K562 (cell line): ENCODE measurements at regions not wholly inside any gene's neighbourhood (a gene's known extent, or its start where the extent isn't known, plus 50 kb on each side); places are given as distances from the start of the nearest gene placed in this dataset.

Experiments used
- ATAC-seq: fragments of 200-7000 bp; cut with Tn5 transposase; 3 replicates; pipeline ENCODE4 v1.9.1; 2020; ENCODE audit warnings: moderate library complexity
- BruUV-seq: library from RNA; stranded (reverse); fragments of 400-500 nt; replicated peaks from 2 replicates; lab custom pipeline; 2021; lab: Mats Ljungman, UMichigan
- CTCF ChIA-PET: fragments of 300-600 bp; formaldehyde crosslinking; extraction: SDS; loops from one replicate; lab custom pipeline; 2021; ENCODE audit warnings: low intra/inter-chr PET ratio; lab: Yijun Ruan, JAX
- POLR2A ChIA-PET: fragments of 300-600, 350-650 bp; sonication (Branson Sonifier 250); formaldehyde crosslinking; extraction: SDS; loops from one replicate; lab custom pipeline; 2021; ENCODE audit warnings: antibody characterized with exemption, inconsistent platforms; lab: Yijun Ruan, JAX
- DNase-seq, 4 experiments: peaks; one replicate each; pipeline versions ENCODE4 v3.0.0 to v3.0.0-alpha.2; 2011 to 2018; ENCODE audit warnings: low spot score in 3 of 4, mixed read lengths in 3 of 4; ENCODE audit errors: extremely low read depth in 1 of 4
- FAIRE-seq: peaks from 2 replicates; lab custom pipeline; 2011; peaks lifted over from hg19 to GRCh38; lab: Jason Lieb, UNC
- H2AFZ ChIP-seq: 2 replicates; pipeline ENCODE4 v1.6.0; 2011; ENCODE audit warnings: low read depth, low read length, control low read depth, inconsistent platforms
- H3K27ac ChIP-seq: fragments of 200-600 bp; 3 replicates; pipeline ENCODE4 v1.8.0; 2011; ENCODE audit warnings: low read depth, mild to moderate bottlenecking, control low read depth, inconsistent platforms, low read length, moderate library complexity, mixed read lengths; ENCODE audit errors: extremely low read depth
- H3K27me3 ChIP-seq, 2 experiments: fragments of 300-600 bp in 1 of 2; 2 replicates in 1 of 2; 3 replicates in 1 of 2; pipeline versions ENCODE4 v1.6.0 to v1.8.0; 2011; ENCODE audit warnings: inconsistent platforms in 2 of 2, low read length in 2 of 2, mild to moderate bottlenecking in 1 of 2, mixed read lengths in 1 of 2, moderate library complexity in 1 of 2; ENCODE audit not compliant: control insufficient read depth in 2 of 2, insufficient read depth in 2 of 2
- H3K36me3 ChIP-seq: fragments of 300-600 bp; 3 replicates; pipeline ENCODE4 v1.8.0; 2011; ENCODE audit warnings: mild to moderate bottlenecking, low read length, inconsistent platforms; ENCODE audit not compliant: control insufficient read depth, insufficient read depth
- H3K4me1 ChIP-seq, 2 experiments: fragments of 200-600 bp in 1 of 2; replicated peaks in 1 of 2; 2 replicates in 1 of 2; 3 replicates in 1 of 2; pipeline versions ENCODE4 v1.5.1 to v1.8.0; 2011; ENCODE audit warnings: inconsistent platforms in 2 of 2, low read length in 2 of 2, mild to moderate bottlenecking in 1 of 2, mixed read lengths in 1 of 2, moderate library complexity in 1 of 2; ENCODE audit not compliant: control insufficient read depth in 2 of 2, insufficient read depth in 2 of 2
- H3K4me2 ChIP-seq: 2 replicates; pipeline ENCODE4 v1.6.1; 2011; ENCODE audit warnings: low read length, control low read depth, inconsistent platforms, mixed read lengths; ENCODE audit not compliant: insufficient read depth
- H3K4me3 ChIP-seq: fragments of 200-600 bp; sonication (generic), shearing (Covaris generic); 2 replicates; pipeline ENCODE4 v1.5.1; 2016; ENCODE audit warnings: control low read depth, inconsistent platforms
- H3K79me2 ChIP-seq: fragments of 200-600 bp; 3 replicates; pipeline ENCODE4 v1.8.0; 2011; ENCODE audit warnings: low read length, inconsistent platforms; ENCODE audit not compliant: control insufficient read depth, insufficient read depth
- H3K9ac ChIP-seq, 2 experiments: 2 replicates each; pipeline versions ENCODE4 v1.6.0 to v1.6.1; 2011; ENCODE audit warnings: low read depth in 2 of 2, low read length in 2 of 2, control low read depth in 1 of 2, inconsistent platforms in 1 of 2, mild to moderate bottlenecking in 1 of 2, mixed read lengths in 1 of 2; ENCODE audit not compliant: insufficient read depth in 1 of 2
- H3K9me1 ChIP-seq: one replicate; pipeline ENCODE4 v1.6.0; 2011; ENCODE audit warnings: inconsistent platforms, mild to moderate bottlenecking, low read length, moderate library complexity; ENCODE audit not compliant: control insufficient read depth, insufficient read depth
- H3K9me3 ChIP-seq: replicated peaks from 2 replicates; pipeline ENCODE4 v1.5.1; 2011; ENCODE audit warnings: low read depth, low read length, inconsistent platforms; ENCODE audit not compliant: control insufficient read depth, insufficient read depth
- H4K20me1 ChIP-seq: replicated peaks from 2 replicates; pipeline ENCODE4 v1.6.1; 2011; ENCODE audit warnings: low read length, inconsistent platforms, mixed read lengths; ENCODE audit not compliant: control insufficient read depth, insufficient read depth
- BRD4 ChIP-seq: fragments of 200-600 bp; sonication (generic); IDR thresholded peaks from 2 replicates; pipeline ENCODE4 v1.6.1; 2017; ENCODE audit warnings: inconsistent platforms
- HDAC2 ChIP-seq: fragments of 450-650 bp; IDR thresholded peaks from 2 replicates; pipeline ENCODE4 v1.6.1; 2016; ENCODE audit warnings: mild to moderate bottlenecking
- NFIX ChIP-seq: fragments of 250-450 bp; sonication (Bioruptor Pico); IDR thresholded peaks from 2 replicates; pipeline ENCODE4 v1.4.0; 2020; ENCODE audit warnings: low read depth, mild to moderate bottlenecking, moderate library complexity
- RBM39 ChIP-seq: fragments of 200-400 bp; formaldehyde crosslinking; optimal IDR thresholded peaks from 2 replicates; pipeline ENCODE3; 2018; ENCODE audit warnings: low read depth, low read length
- RHOXF2B ChIP-seq: fragments of 250-450 bp; sonication (Bioruptor Pico); conservative IDR thresholded peaks from 2 replicates; pipeline ENCODE4 v1.5.1; 2021
- ZFP91 ChIP-seq: sonication (generic); formaldehyde crosslinking; IDR thresholded peaks from 2 replicates; pipeline ENCODE4 v1.8.0; 2022; ENCODE audit warnings: mild to moderate bottlenecking, missing genetic modification reagents
- ZNF431 ChIP-seq: sonication (generic); formaldehyde crosslinking; IDR thresholded peaks from 2 replicates; pipeline ENCODE4 v1.8.0; 2022; ENCODE audit warnings: mild to moderate bottlenecking, missing genetic modification reagents
- WGBS: fragments of 100-300 bp; shearing (Covaris generic); methylation state at CpG from one replicate; pipeline ENCODE4 v1.1.6; 2016; ENCODE audit warnings: low coverage, mixed read lengths; ENCODE audit not compliant: insufficient coverage; ENCODE audit errors: missing lambda C conversion rate; 5-methylcytosine and 5-hydroxymethylcytosine counted together
- in situ Hi-C: fragments of 300-500 bp; cut with MboI; formaldehyde crosslinking; loops from 4 replicates; pipeline ENCODE4 v1.15.0; 2018; ENCODE audit warnings: inconsistent platforms, mixed read lengths
- intact Hi-C: fragments of 100-400 bp; cut with micrococcal nuclease; formaldehyde crosslinking; loops from 2 replicates; pipeline ENCODE4 v1.14.2; 2022

GRCh38 chr10:121221072-121221471 lies 369.9 kb downstream of the WDR11 start:
- DNase-seq, result no peak
- H3K4me1 ChIP-seq, result no peaks in the 10 kb centered on the region
- H3K79me2 ChIP-seq, result no peaks in the 10 kb centered on the region
- H3K9me3 ChIP-seq, result no peaks in the 10 kb centered on the region
- no peak overlapping the region for H3K27ac ChIP-seq
- POLR2A ChIA-PET, result no interaction called here
- in situ Hi-C loops (no loop called here), intact Hi-C loops (no loop called here)
- no peaks in the 10 kb centered on the region for H3K36me3 ChIP-seq
- H3K4me2 ChIP-seq, result no peak overlapping the region
- H3K9ac ChIP-seq, result no peak overlapping the region
- H3K27me3 ChIP-seq, result no peaks in the 10 kb centered on the region
- no peaks in the 10 kb centered on the region for H3K9me1 ChIP-seq
- no peak for FAIRE-seq
- TF ChIP-seq HDAC2 (no peak), RBM39 (no peak), RHOXF2B (CRISPR knock-in tag) (no peak), ZNF431 (no peak), NFIX (CRISPR knock-in tag) (no peak), ZFP91 (CRISPR knock-in tag) (no peak), BRD4 (no peak)
- 0% methylated on average over 3 of the region's 3 CpGs for WGBS
- no peaks in the 10 kb centered on the region for H4K20me1 ChIP-seq
- BruUV-seq, result no TSS peak
- no peak overlapping the region for H3K4me3 ChIP-seq
- CTCF ChIA-PET, result no interaction called here
- ATAC-seq, result no peak
- H2AFZ ChIP-seq, result no peak overlapping the region
